ENCODE measurements at regions not wholly inside any gene's neighbourhood (a gene's known extent, or its start where the extent isn't known, plus 50 kb on each side); places are given as distances from the start of the nearest gene placed in this dataset.

- Histone ChIP-seq H3K9me3 (no peaks in the 10 kb centered on the region), H3K27ac (no peak overlapping the region), H3K4me1 (no peaks in the 10 kb centered on the region), H3K36me3 (no peaks in the 10 kb centered on the region), H3K9ac (ENCODE audit: low read depth in 2 of 2, low read length in 2 of 2) (no peak overlapping the region), H3K27me3 (no peaks in the 10 kb centered on the region), H3K4me3 (no peak overlapping the region)
- TF ChIP-seq CTCF (IDR thresholded peaks at IDR 0.05): no peak
- DNase-seq: no peak
- intact Hi-C loops (cut with DNase I): no loop called here
These were observed 214.8 kb downstream of the KLF6 start for GRCh38 chr10:3570131-3570729.

- no peak for TF ChIP-seq CTCF (IDR thresholded peaks at IDR 0.05)
These were observed 216.0 kb downstream of the KLF6 start for GRCh38 chr10:3568983-3569382.

GRCh38 chr10:3568392-3568791, 216.6 kb downstream of the KLF6 start:
- no peaks in the 10 kb centered on the region for H3K36me3 ChIP-seq
- intact Hi-C loops (cut with DNase I): no loop called here
- no peak overlapping the region for H3K4me3 ChIP-seq
- H3K9me3 ChIP-seq: no peaks in the 10 kb centered on the region
- DNase-seq: no peak
- H3K4me1 ChIP-seq: no peaks in the 10 kb centered on the region
- no peak overlapping the region for H3K9ac ChIP-seq (ENCODE audit: low read depth in 2 of 2, low read length in 2 of 2)
- H3K27ac ChIP-seq: no peak overlapping the region
- H3K27me3 ChIP-seq: no peaks in the 10 kb centered on the region
- no peak for TF ChIP-seq CTCF (IDR thresholded peaks at IDR 0.05)

More at GRCh38 chr10:3568983-3569382, 216.0 kb downstream of the KLF6 start:
- Histone ChIP-seq H3K27ac (no peak overlapping the region), H3K9ac (ENCODE audit: low read depth in 2 of 2, low read length in 2 of 2) (no peak overlapping the region), H3K36me3 (no peaks in the 10 kb centered on the region), H3K4me3 (no peak overlapping the region), H3K4me1 (no peaks in the 10 kb centered on the region), H3K9me3 (no peaks in the 10 kb centered on the region), H3K27me3 (no peaks in the 10 kb centered on the region)
- no peak for DNase-seq
- intact Hi-C loops (cut with DNase I): no loop called here

GRCh38 chr10:3567291-3567963, 217.6 kb downstream of the KLF6 start:
- H3K4me3 ChIP-seq: no peak overlapping the region
- H3K36me3 ChIP-seq: no peaks in the 10 kb centered on the region
- no peak overlapping the region for H3K27ac ChIP-seq
- H3K9ac ChIP-seq (ENCODE audit: low read depth in 2 of 2, low read length in 2 of 2): no peak overlapping the region
- H3K9me3 ChIP-seq: no peaks in the 10 kb centered on the region
- TF ChIP-seq CTCF (IDR thresholded peaks at IDR 0.05): no peak
- no peaks in the 10 kb centered on the region for H3K4me1 ChIP-seq
- intact Hi-C loops (cut with DNase I): no loop called here
- no peak for DNase-seq
- no peaks in the 10 kb centered on the region for H3K27me3 ChIP-seq

DNA sequence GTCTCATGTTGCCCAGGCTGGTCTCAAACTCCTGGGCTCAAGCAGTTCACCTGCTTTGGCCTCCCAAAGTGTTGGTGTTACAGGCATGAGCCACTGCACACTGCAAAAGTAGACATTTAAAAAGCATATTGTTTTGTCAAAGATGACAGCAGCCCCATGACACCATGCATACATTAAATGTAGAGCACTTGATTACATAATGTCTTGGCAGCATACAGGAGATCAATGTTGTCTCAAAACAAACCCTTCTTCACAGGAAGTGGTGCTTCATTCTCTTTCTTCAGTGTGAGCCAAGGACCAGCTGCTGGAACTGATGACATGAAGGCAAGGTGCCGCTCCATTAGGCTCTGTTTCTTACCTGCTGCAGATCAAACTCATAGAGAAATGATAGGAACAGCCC, 218.4 kb downstream of the KLF6 start:
- Histone ChIP-seq H3K9ac (ENCODE audit: low read depth in 2 of 2, low read length in 2 of 2) (no peak overlapping the region), H3K27me3 (no peaks in the 10 kb centered on the region), H3K9me3 (no peaks in the 10 kb centered on the region), H3K4me1 (no peaks in the 10 kb centered on the region), H3K36me3 (no peaks in the 10 kb centered on the region), H3K4me3 (no peak overlapping the region), H3K27ac (no peak overlapping the region)
- no peak for DNase-seq
- intact Hi-C loops (cut with DNase I): no loop called here
- TF ChIP-seq CTCF (IDR thresholded peaks at IDR 0.05): no peak
